Fibroblast of lung (primary cell): ENCODE measurements at regions not wholly inside any gene's neighbourhood (a gene's known extent, or its start where the extent isn't known, plus 50 kb on each side); places are given as distances from the start of the nearest gene placed in this dataset.

Experiments
- CTCF ChIP-seq, 2 donors: IDR thresholded peaks in 1 of 2; conservative IDR thresholded peaks in 1 of 2; 1 replicate in 1 of 2; 2 replicates in 1 of 2; pipeline ENCODE4 v1.5.1; 2011 to 2012; ENCODE audit warnings: low read length in 2 of 2, control low read depth in 1 of 2, inconsistent platforms in 1 of 2, low read depth in 1 of 2, mild to moderate bottlenecking in 1 of 2
- EZH2 ChIP-seq: IDR thresholded peaks from 2 replicates; pipeline ENCODE4 v1.5.1; 2012; ENCODE audit warnings: low read length, control low read depth, mild to moderate bottlenecking; ENCODE audit errors: missing control alignments

DNA sequence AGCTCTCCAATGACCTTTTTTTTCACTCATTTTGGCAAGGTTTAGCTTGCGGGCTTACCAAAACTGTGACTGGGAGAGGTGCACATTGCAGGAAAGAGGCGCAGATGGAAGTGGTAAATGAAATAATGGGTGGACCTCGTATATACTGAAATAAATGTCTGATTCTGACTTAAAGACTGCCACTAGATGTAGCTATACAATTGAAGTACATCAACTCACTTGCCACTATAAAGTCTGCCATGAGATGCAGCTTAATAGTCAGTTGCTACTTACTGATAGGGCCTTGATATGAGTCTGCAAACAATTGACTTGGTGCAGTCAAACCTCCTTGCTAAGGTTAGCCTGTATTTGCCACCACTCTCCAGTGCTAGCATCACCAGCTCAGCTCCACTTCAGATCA, 525.9 kb upstream of the MBL2 start:
- no peak for TF ChIP-seq CTCF (conservative IDR thresholded peaks at IDR 0.05 in 1 of 2, IDR thresholded peaks at IDR 0.05 in 1 of 2; ENCODE audit: low read depth in 1 of 2, low read length in 2 of 2)
- no peak for TF ChIP-seq EZH2
